GM06990 (cell line): ENCODE measurements at regions not wholly inside any gene's neighbourhood (a gene's known extent, or its start where the extent isn't known, plus 50 kb on each side); places are given as distances from the start of the nearest gene placed in this dataset.

ENCODE experiments used
- DNase-seq: peaks from one replicate; pipeline ENCODE4 v3.0.0-alpha.2; 2011; ENCODE audit not compliant: insufficient read length; ENCODE audit errors: extremely low read depth
- H3K27me3 ChIP-seq: replicated peaks from 2 replicates; pipeline ENCODE4 v1.6.0; 2011; ENCODE audit warnings: low read length; ENCODE audit not compliant: control insufficient read depth, insufficient read depth
- H3K36me3 ChIP-seq: 2 replicates; pipeline ENCODE4 v1.5.1; 2011; ENCODE audit warnings: low read length; ENCODE audit not compliant: control insufficient read depth, insufficient read depth
- H3K4me3 ChIP-seq: replicated peaks from 2 replicates; pipeline ENCODE4 v1.5.1; 2011; ENCODE audit warnings: low read depth, mild to moderate bottlenecking, control low read depth, low read length
- CTCF ChIP-seq: IDR thresholded peaks from 2 replicates; pipeline ENCODE4 v1.5.1; 2011; ENCODE audit warnings: low read length, control low read depth, mild to moderate bottlenecking, inconsistent platforms; ENCODE audit not compliant: insufficient read depth, poor library complexity, severe bottlenecking

- no peak for DNase-seq
- no peak for TF ChIP-seq CTCF
- H3K27me3 ChIP-seq, result no peaks in the 10 kb centered on the region; the same call in 1 of the 2 replicates
- no peaks in the 10 kb centered on the region for H3K36me3 ChIP-seq
- no peak overlapping the region for H3K4me3 ChIP-seq
Measured at GRCh38 chr1:90510143-90510542, 207.0 kb downstream of the BARHL2 start.

- H3K36me3 ChIP-seq, result no peaks in the 10 kb centered on the region
- no peak overlapping the region for H3K4me3 ChIP-seq
Measured at GRCh38 chr1:90509225-90510048, 207.7 kb downstream of the BARHL2 start.

GRCh38 chr1:90508376-90509167, 208.5 kb downstream of the BARHL2 start:
- H3K27me3 ChIP-seq, result no peaks in the 10 kb centered on the region; the same call in 1 of the 2 replicates
- H3K4me3 ChIP-seq, result no peak overlapping the region
- TF ChIP-seq CTCF, result no peak
- DNase-seq, result no peak
- H3K36me3 ChIP-seq, result no peaks in the 10 kb centered on the region

More at GRCh38 chr1:90509225-90510048, 207.7 kb downstream of the BARHL2 start:
- no peaks in the 10 kb centered on the region; the same call in 1 of the 2 replicates for H3K27me3 ChIP-seq
- peak; percentile 10 for DNase-seq
- TF ChIP-seq CTCF, result no peak

GRCh38 chr1:90507173-90507572, 209.9 kb downstream of the BARHL2 start:
- no peak for TF ChIP-seq CTCF
- Histone ChIP-seq H3K27me3 (no peaks in the 10 kb centered on the region; the same call in 1 of the 2 replicates), H3K4me3 (no peak overlapping the region), H3K36me3 (no peaks in the 10 kb centered on the region)
- DNase-seq, result no peak

- Histone ChIP-seq H3K36me3 (no peaks in the 10 kb centered on the region), H3K4me3 (no peak overlapping the region), H3K27me3 (no peaks in the 10 kb centered on the region; the same call in 1 of the 2 replicates)
- no peak for DNase-seq
- no peak for TF ChIP-seq CTCF
Measured at GRCh38 chr1:90505806-90506205, 211.3 kb downstream of the BARHL2 start.
